ENCODE measurements at regions not wholly inside any gene's neighbourhood (a gene's known extent, or its start where the extent isn't known, plus 50 kb on each side); places are given as distances from the start of the nearest gene placed in this dataset.

DNA sequence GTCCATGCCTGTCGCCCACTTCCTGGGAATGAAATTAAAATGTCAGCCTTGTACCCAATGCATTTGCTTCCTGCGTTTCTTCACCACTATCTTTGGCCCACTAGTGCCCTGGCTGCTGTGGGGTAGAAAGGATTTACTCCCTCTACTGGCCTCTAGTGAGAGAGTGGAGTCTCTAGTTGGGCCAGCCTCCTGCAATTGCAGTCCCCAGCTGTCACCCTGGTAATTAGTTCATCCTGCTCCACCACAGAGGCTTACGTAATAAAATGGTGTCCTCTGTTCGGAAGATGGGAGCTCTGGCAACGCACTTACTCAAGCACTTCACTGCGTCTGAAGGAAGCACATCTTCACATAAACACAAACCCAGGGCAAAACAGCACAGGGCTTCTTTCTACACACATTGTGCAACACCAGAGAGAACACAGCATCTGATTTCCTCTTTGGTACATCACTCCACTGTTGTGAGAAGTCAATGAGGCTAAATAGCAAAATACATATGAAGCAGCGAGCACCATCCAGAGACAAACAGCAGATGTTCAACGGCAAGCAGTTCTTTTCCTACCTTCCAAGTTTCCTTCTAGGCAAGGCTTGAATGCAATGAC is 274.6 kb downstream of the LRATD1 start:
- ChIA-PET CTCF (no interaction called here), POLR2A (no interaction called here)
- H3K9me3 Mint-ChIP-seq, result no peaks in the 10 kb centered on the region
- H3K4me3 Mint-ChIP-seq, result no peak overlapping the region
- TF ChIP-seq, protein P1, sequence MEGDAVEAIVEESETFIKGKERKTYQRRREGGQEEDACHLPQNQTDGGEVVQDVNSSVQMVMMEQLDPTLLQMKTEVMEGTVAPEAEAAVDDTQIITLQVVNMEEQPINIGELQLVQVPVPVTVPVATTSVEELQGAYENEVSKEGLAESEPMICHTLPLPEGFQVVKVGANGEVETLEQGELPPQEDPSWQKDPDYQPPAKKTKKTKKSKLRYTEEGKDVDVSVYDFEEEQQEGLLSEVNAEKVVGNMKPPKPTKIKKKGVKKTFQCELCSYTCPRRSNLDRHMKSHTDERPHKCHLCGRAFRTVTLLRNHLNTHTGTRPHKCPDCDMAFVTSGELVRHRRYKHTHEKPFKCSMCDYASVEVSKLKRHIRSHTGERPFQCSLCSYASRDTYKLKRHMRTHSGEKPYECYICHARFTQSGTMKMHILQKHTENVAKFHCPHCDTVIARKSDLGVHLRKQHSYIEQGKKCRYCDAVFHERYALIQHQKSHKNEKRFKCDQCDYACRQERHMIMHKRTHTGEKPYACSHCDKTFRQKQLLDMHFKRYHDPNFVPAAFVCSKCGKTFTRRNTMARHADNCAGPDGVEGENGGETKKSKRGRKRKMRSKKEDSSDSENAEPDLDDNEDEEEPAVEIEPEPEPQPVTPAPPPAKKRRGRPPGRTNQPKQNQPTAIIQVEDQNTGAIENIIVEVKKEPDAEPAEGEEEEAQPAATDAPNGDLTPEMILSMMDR (IDR thresholded peaks at IDR 0.05), result no peak
- no peak for DNase-seq
- no peak overlapping the region for H3K27ac Mint-ChIP-seq
- ATAC-seq, result no peak
- no peaks in the 10 kb centered on the region for H3K4me1 Mint-ChIP-seq (ENCODE audit: low read depth)
- H3K36me3 Mint-ChIP-seq (ENCODE audit: low read depth), result no peaks in the 10 kb centered on the region
- no peaks in the 10 kb centered on the region for H3K27me3 Mint-ChIP-seq
- intact Hi-C loops (cut with micrococcal nuclease), result no loop called here

DNA sequence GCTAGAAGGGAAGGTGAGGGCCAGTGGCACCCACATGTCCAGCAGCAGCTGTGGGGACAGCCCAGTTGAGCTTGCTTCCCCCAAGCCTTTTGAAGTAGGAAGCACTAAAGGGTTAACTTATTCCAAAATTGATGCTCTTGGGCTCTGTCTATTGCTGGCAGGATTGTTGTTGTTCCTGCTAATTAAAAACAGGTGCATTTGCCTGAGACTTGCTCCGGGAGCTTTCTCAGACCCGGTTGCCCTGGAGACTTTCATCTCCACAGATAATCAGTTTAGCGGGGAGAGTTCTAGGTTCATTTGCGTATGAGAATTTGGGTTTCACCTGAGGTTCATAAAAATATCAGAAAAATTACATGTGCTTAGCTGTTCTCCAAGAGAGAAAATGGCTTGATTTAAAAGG is 277.3 kb downstream of the LRATD1 start:
- intact Hi-C loops (cut with micrococcal nuclease), result no loop called here
- Mint-ChIP-seq H3K9me3 (no peaks in the 10 kb centered on the region), H3K4me3 (no peak overlapping the region), H3K36me3 (ENCODE audit: low read depth) (no peaks in the 10 kb centered on the region), H3K27me3 (no peaks in the 10 kb centered on the region), H3K27ac (no peak overlapping the region), H3K4me1 (ENCODE audit: low read depth) (no peaks in the 10 kb centered on the region)
- ChIA-PET CTCF (no interaction called here), POLR2A (no interaction called here)
- TF ChIP-seq, protein P1 (IDR thresholded peaks at IDR 0.05), result no peak
- ATAC-seq, result no peak
- no peak for DNase-seq

DNA sequence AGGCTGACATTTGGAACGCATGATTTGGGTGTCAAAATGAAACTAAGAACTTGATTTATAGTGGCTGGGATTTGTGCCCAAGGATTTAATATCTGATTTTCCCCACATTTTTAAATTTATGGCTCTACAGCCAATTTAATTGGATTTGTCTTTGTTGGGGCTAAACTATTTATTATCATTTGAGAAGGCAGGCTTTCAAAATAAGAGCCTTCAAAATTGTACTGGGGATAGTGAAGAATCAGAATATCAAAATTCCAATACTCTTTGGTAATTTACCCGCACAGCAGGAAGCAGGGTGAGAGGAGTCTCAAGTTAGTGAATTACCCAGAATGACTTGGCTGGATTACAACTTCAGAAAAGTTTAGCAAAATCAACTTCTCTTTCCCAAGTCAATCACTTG is 278.1 kb downstream of the LRATD1 start:
- POLR2A ChIA-PET, result interaction anchor here (0.8 kb wide), 1 partner anchor 13 kb away, joined by 3 read pairs; no protein-coding TSS in a partner anchor
- DNase-seq (no peak), ATAC-seq (no peak)
- Mint-ChIP-seq H3K4me1 (ENCODE audit: low read depth) (no peaks in the 10 kb centered on the region), H3K36me3 (ENCODE audit: low read depth) (no peaks in the 10 kb centered on the region), H3K4me3 (no peak overlapping the region), H3K27me3 (no peaks in the 10 kb centered on the region), H3K9me3 (no peaks in the 10 kb centered on the region), H3K27ac (no peak overlapping the region)
- intact Hi-C loops (cut with micrococcal nuclease), result no loop called here
- CTCF ChIA-PET, result no interaction called here
- TF ChIP-seq, protein P1 (IDR thresholded peaks at IDR 0.05), result no peak

DNA sequence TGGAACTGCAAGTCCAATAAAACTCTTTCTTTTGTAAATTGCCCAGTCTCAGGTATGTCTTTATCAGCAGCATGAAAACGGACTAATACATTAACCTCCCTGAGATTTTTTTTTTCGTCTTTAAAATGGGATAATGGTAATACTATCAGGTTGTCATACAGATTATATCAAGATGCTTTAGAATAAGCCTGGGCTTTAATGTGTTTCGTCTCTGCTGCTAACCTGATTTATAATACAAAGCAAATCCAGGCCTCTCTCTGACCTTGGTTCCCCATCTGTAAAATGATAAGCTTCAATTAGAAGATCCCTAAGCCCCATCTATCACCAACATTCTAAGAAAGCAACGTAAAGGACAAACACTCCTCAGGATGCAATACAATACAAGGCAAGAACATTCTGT is 283.5 kb downstream of the LRATD1 start:
- CTCF ChIA-PET, result interaction anchor here (4.9 kb wide), 1 partner anchor 12 kb away, joined by 23 read pairs; no protein-coding TSS in a partner anchor
- intact Hi-C loops (cut with micrococcal nuclease), result no loop called here
- no peak for ATAC-seq

DNA sequence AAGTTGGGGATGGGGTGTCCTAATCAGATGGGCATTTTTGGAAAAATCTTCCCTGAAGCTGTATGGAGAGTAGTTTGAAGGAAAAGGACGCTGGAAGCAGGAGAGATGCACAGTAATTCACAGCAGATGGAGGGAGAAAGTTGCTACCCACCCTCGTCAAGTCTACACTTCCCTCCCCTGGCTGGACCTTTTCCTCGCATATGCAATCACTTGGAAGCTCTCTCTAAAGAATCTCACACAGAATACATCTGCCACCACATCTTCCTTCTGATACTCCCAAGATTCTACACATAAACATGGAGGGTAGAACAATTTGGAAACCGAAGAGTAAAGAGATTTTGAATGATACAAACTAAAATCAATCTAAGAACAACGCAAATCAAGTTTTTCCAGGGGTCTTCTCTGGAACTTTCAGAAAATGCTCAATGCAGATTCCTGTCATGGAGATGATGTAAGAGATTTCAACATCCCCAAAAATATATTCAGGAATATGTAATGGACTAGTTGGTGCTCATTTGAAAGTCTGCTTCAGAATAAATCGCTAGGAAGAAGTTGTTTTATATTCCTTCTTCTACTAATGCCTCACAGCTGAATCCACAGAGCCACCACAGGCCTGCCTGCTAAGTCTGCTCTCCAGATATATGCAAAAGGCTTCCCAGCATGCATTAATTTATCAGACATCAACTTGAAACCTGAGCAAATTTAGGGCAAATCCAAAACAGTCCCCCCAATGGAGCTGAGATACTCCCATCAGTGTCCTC is 291.5 kb downstream of the LRATD1 start:
- Mint-ChIP-seq H3K9me3 (peaks cover 2% of the 10 kb centered on the region), H3K36me3 (ENCODE audit: low read depth) (no peaks in the 10 kb centered on the region), H3K27ac (no peak overlapping the region), H3K4me3 (no peak overlapping the region), H3K27me3 (no peaks in the 10 kb centered on the region), H3K4me1 (ENCODE audit: low read depth) (no peaks in the 10 kb centered on the region)
- TF ChIP-seq, protein P1 (IDR thresholded peaks at IDR 0.05), result no peak
- intact Hi-C loops (cut with micrococcal nuclease), result no loop called here
- DNase-seq (no peak), ATAC-seq (no peak)
- CTCF ChIA-PET, result no interaction called here
- POLR2A ChIA-PET, result interaction anchor here (1.0 kb wide), 1 partner anchor 13 kb away, joined by 3 read pairs; no protein-coding TSS in a partner anchor

More for the DNA sequence above, 283.5 kb downstream of the LRATD1 start:
- Mint-ChIP-seq H3K27ac (no peak overlapping the region), H3K4me1 (ENCODE audit: low read depth) (no peaks in the 10 kb centered on the region), H3K36me3 (ENCODE audit: low read depth) (no peaks in the 10 kb centered on the region), H3K27me3 (no peaks in the 10 kb centered on the region), H3K9me3 (no peaks in the 10 kb centered on the region), H3K4me3 (no peak overlapping the region)
- DNase-seq, result no peak
- TF ChIP-seq, protein P1 (IDR thresholded peaks at IDR 0.05), result no peak
- POLR2A ChIA-PET, result no interaction called here
